ENCODE measurements at regions not wholly inside any gene's neighbourhood (a gene's known extent, or its start where the extent isn't known, plus 50 kb on each side); places are given as distances from the start of the nearest gene placed in this dataset.

DNA sequence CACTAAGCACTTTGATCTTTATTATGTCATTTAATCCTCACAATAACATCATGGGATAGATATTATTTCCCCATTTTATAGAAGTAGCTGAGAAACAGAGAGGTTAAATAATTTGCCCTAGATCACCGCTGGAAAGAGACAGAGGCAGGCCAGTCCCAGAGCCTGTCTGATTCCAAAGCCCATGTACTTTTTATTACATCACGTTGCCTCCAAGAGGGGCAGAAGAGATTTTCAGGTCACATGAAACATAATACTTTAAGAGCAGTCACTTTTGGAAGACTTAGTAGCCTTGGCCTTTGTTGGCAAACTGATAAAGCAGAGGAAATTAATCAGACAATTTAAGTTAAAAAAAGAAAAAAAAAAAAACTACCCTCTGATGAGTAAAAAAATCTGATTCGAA, 200.2 kb upstream of the ARHGAP20 start:
- Histone ChIP-seq H3K79me2 (ENCODE audit: low read length) (no peaks in the 10 kb centered on the region), H3K4me3 (ENCODE audit: low read length) (no peak overlapping the region), H3K9me2 (replicated peaks; ENCODE audit: insufficient read depth, low read length) (no peaks in the 10 kb centered on the region), H3K27me3 (replicated peaks; ENCODE audit: insufficient read depth, low read length) (no peaks in the 10 kb centered on the region), H3F3A (ENCODE audit: insufficient read depth, low read length) (no peaks in the 10 kb centered on the region), H3K9ac (ENCODE audit: low read length) (no peak overlapping the region), H4K20me1 (ENCODE audit: insufficient read depth, low read length) (no peaks in the 10 kb centered on the region), H3K4me2 (ENCODE audit: low read depth, low read length) (no peak overlapping the region), H2AFZ (ENCODE audit: low read length) (no peak overlapping the region), H3K27ac (ENCODE audit: low read length) (no peak overlapping the region), H3K36me3 (replicated peaks; ENCODE audit: insufficient read depth, low read length) (no peaks in the 10 kb centered on the region), H3K9me3 (replicated peaks; ENCODE audit: insufficient read depth, low read length) (no peaks in the 10 kb centered on the region), H3K4me1 (ENCODE audit: low read length) (peaks cover 8% of the 10 kb centered on the region; the same call in 1 of the 2 replicates)
- TF ChIP-seq EZH2 (optimal IDR thresholded peaks at IDR 0.05; ENCODE audit: low read depth, low read length) = no peak
- TF ChIP-seq, protein P1, sequence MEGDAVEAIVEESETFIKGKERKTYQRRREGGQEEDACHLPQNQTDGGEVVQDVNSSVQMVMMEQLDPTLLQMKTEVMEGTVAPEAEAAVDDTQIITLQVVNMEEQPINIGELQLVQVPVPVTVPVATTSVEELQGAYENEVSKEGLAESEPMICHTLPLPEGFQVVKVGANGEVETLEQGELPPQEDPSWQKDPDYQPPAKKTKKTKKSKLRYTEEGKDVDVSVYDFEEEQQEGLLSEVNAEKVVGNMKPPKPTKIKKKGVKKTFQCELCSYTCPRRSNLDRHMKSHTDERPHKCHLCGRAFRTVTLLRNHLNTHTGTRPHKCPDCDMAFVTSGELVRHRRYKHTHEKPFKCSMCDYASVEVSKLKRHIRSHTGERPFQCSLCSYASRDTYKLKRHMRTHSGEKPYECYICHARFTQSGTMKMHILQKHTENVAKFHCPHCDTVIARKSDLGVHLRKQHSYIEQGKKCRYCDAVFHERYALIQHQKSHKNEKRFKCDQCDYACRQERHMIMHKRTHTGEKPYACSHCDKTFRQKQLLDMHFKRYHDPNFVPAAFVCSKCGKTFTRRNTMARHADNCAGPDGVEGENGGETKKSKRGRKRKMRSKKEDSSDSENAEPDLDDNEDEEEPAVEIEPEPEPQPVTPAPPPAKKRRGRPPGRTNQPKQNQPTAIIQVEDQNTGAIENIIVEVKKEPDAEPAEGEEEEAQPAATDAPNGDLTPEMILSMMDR (IDR thresholded peaks at IDR 0.05; ENCODE audit: low read length) = no peak
- TF ChIP-seq EZH2phosphoT487 (IDR thresholded peaks at IDR 0.05; ENCODE audit: low read length) = no peak
- DNase-seq = no peak

GRCh38 chr11:110910384-110910783, 198.1 kb upstream of the ARHGAP20 start:
- Histone ChIP-seq H3K27ac (ENCODE audit: low read length) (no peak overlapping the region), H3K9me2 (replicated peaks; ENCODE audit: insufficient read depth, low read length) (no peaks in the 10 kb centered on the region), H3K4me3 (ENCODE audit: low read length) (no peak overlapping the region), H3K36me3 (replicated peaks; ENCODE audit: insufficient read depth, low read length) (no peaks in the 10 kb centered on the region), H3K4me1 (ENCODE audit: low read length) (peaks cover 12% of the 10 kb centered on the region; the same call in 1 of the 2 replicates), H3K27me3 (replicated peaks; ENCODE audit: insufficient read depth, low read length) (no peaks in the 10 kb centered on the region), H3K9ac (ENCODE audit: low read length) (no peak overlapping the region), H3F3A (ENCODE audit: insufficient read depth, low read length) (no peaks in the 10 kb centered on the region; the same call in 1 of the 2 replicates), H2AFZ (ENCODE audit: low read length) (no peak overlapping the region), H3K9me3 (replicated peaks; ENCODE audit: insufficient read depth, low read length) (no peaks in the 10 kb centered on the region), H4K20me1 (ENCODE audit: insufficient read depth, low read length) (no peaks in the 10 kb centered on the region), H3K79me2 (ENCODE audit: low read length) (no peaks in the 10 kb centered on the region), H3K4me2 (ENCODE audit: low read depth, low read length) (no peak overlapping the region)
- TF ChIP-seq, protein P1 (IDR thresholded peaks at IDR 0.05; ENCODE audit: low read length) = no peak
- no peak for TF ChIP-seq EZH2phosphoT487 (IDR thresholded peaks at IDR 0.05; ENCODE audit: low read length)
- no peak for TF ChIP-seq EZH2 (optimal IDR thresholded peaks at IDR 0.05; ENCODE audit: low read depth, low read length)
- no peak for DNase-seq

GRCh38 chr11:110909336-110909735, 197.1 kb upstream of the ARHGAP20 start:
- Histone ChIP-seq H2AFZ (ENCODE audit: low read length) (no peak overlapping the region), H3K9ac (ENCODE audit: low read length) (no peak overlapping the region), H3K79me2 (ENCODE audit: low read length) (no peaks in the 10 kb centered on the region), H3K4me1 (ENCODE audit: low read length) (peaks cover 12% of the 10 kb centered on the region; the same call in 1 of the 2 replicates), H3K36me3 (replicated peaks; ENCODE audit: insufficient read depth, low read length) (no peaks in the 10 kb centered on the region), H3K9me2 (replicated peaks; ENCODE audit: insufficient read depth, low read length) (no peaks in the 10 kb centered on the region), H3K27ac (ENCODE audit: low read length) (no peak overlapping the region), H3F3A (ENCODE audit: insufficient read depth, low read length) (no peaks in the 10 kb centered on the region; the same call in 1 of the 2 replicates), H3K27me3 (replicated peaks; ENCODE audit: insufficient read depth, low read length) (no peaks in the 10 kb centered on the region), H4K20me1 (ENCODE audit: insufficient read depth, low read length) (no peaks in the 10 kb centered on the region), H3K4me2 (ENCODE audit: low read depth, low read length) (no peak overlapping the region), H3K4me3 (ENCODE audit: low read length) (no peak overlapping the region), H3K9me3 (replicated peaks; ENCODE audit: insufficient read depth, low read length) (no peaks in the 10 kb centered on the region)
- DNase-seq = no peak
- TF ChIP-seq, protein P1 (IDR thresholded peaks at IDR 0.05; ENCODE audit: low read length) = no peak
- TF ChIP-seq EZH2phosphoT487 (IDR thresholded peaks at IDR 0.05; ENCODE audit: low read length) = no peak
- TF ChIP-seq EZH2 (optimal IDR thresholded peaks at IDR 0.05; ENCODE audit: low read depth, low read length) = no peak

All from MM.1S (cell line).